ENCODE measurements at regions not wholly inside any gene's neighbourhood (a gene's known extent, or its start where the extent isn't known, plus 50 kb on each side); places are given as distances from the start of the nearest gene placed in this dataset.

GRCh38 chr1:74895411-74895810, 162.5 kb downstream of the TYW3 start:
- Mint-ChIP-seq H3K4me3 (no peak overlapping the region), H3K27ac (no peak overlapping the region), H3K27me3 (no peaks in the 10 kb centered on the region), H3K4me1 (ENCODE audit: low read depth) (no peaks in the 10 kb centered on the region), H3K36me3 (ENCODE audit: low read depth) (no peaks in the 10 kb centered on the region), H3K9me3 (peaks cover 3% of the 10 kb centered on the region)
- Histone ChIP-seq H3K4me1 (ENCODE audit: insufficient read depth, low read length) (no peaks in the 10 kb centered on the region), H3K27ac (ENCODE audit: low read depth in 1 of 2, low read length in 2 of 2) (no peak overlapping the region), H3K36me3 (ENCODE audit: insufficient read depth, low read length) (no peaks in the 10 kb centered on the region), H3K4me3 (ENCODE audit: low read length) (no peak overlapping the region), H3K9me3 (ENCODE audit: control insufficient read depth in 1 of 2, insufficient read depth in 1 of 2, low read length in 2 of 2) (peaks cover 0 to 5% of the 10 kb centered on the region in 2 experiments), H3K27me3 (ENCODE audit: control insufficient read depth in 1 of 2, insufficient read depth in 2 of 2, low read length in 2 of 2) (no peaks in the 10 kb centered on the region)
- CTCF ChIA-PET = no interaction called here
- TF ChIP-seq, protein P1, sequence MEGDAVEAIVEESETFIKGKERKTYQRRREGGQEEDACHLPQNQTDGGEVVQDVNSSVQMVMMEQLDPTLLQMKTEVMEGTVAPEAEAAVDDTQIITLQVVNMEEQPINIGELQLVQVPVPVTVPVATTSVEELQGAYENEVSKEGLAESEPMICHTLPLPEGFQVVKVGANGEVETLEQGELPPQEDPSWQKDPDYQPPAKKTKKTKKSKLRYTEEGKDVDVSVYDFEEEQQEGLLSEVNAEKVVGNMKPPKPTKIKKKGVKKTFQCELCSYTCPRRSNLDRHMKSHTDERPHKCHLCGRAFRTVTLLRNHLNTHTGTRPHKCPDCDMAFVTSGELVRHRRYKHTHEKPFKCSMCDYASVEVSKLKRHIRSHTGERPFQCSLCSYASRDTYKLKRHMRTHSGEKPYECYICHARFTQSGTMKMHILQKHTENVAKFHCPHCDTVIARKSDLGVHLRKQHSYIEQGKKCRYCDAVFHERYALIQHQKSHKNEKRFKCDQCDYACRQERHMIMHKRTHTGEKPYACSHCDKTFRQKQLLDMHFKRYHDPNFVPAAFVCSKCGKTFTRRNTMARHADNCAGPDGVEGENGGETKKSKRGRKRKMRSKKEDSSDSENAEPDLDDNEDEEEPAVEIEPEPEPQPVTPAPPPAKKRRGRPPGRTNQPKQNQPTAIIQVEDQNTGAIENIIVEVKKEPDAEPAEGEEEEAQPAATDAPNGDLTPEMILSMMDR (IDR thresholded peaks at IDR 0.05) = no peak
- DNase-seq = no peak
- intact Hi-C loops (cut with DNase I, micrococcal nuclease) = no loop called here
- POLR2A ChIA-PET = no interaction called here
- ATAC-seq (ENCODE audit: poor library complexity) = no peak

- Histone ChIP-seq H3K9me3 (ENCODE audit: control insufficient read depth in 1 of 2, insufficient read depth in 1 of 2, low read length in 2 of 2) (no peaks in the 10 kb centered on the region), H3K27ac (ENCODE audit: low read depth in 1 of 2, low read length in 2 of 2) (no peak overlapping the region), H3K27me3 (ENCODE audit: control insufficient read depth in 1 of 2, insufficient read depth in 2 of 2, low read length in 2 of 2) (no peaks in the 10 kb centered on the region), H3K4me1 (ENCODE audit: insufficient read depth, low read length) (no peaks in the 10 kb centered on the region), H3K36me3 (ENCODE audit: insufficient read depth, low read length) (no peaks in the 10 kb centered on the region), H3K4me3 (ENCODE audit: low read length) (no peak overlapping the region)
- Mint-ChIP-seq H3K9me3 (peaks cover 10% of the 10 kb centered on the region), H3K4me3 (no peak overlapping the region), H3K4me1 (ENCODE audit: low read depth) (no peaks in the 10 kb centered on the region), H3K36me3 (ENCODE audit: low read depth) (no peaks in the 10 kb centered on the region), H3K27me3 (no peaks in the 10 kb centered on the region), H3K27ac (no peak overlapping the region)
- intact Hi-C loops (cut with DNase I, micrococcal nuclease) = no loop called here
- TF ChIP-seq, protein P1 (IDR thresholded peaks at IDR 0.05) = no peak
- DNase-seq (no peak), ATAC-seq (ENCODE audit: poor library complexity) (no peak)
- CTCF ChIA-PET = no interaction called here
- POLR2A ChIA-PET = no interaction called here
These were observed 175.2 kb downstream of the TYW3 start for GRCh38 chr1:74908131-74908530.

DNA sequence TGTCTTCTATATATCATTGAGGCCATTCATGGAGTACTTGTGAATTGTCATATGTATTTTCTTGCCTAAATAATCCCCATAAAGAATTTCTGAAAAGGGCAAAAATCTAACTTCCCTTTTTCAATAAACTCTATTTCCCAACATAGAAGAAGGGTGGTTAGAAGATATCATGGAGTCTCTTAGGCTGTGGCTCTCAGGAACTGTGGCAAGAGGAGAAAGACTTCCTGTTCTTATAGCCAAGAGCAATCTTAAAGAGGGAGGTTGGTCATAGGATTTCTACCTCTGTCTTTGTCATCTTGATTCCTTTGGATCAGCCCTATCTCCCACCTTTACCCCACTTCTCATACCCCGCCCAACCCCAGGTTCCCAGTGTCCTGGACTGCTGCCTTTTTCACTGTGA, 175.8 kb downstream of the TYW3 start:
- H3K4me1 ChIP-seq (ENCODE audit: insufficient read depth, low read length) = no peaks in the 10 kb centered on the region
- no peak for DNase-seq
- TF ChIP-seq, protein P1 (IDR thresholded peaks at IDR 0.05) = no peak
- intact Hi-C loops (cut with DNase I, micrococcal nuclease) = no loop called here
- ChIA-PET POLR2A (no interaction called here), CTCF (no interaction called here)
- no peaks in the 10 kb centered on the region for H3K9me3 ChIP-seq (ENCODE audit: control insufficient read depth in 1 of 2, insufficient read depth in 1 of 2, low read length in 2 of 2)
- Mint-ChIP-seq H3K36me3 (ENCODE audit: low read depth) (no peaks in the 10 kb centered on the region), H3K4me3 (no peak overlapping the region), H3K27me3 (no peaks in the 10 kb centered on the region), H3K4me1 (ENCODE audit: low read depth) (no peaks in the 10 kb centered on the region), H3K27ac (no peak overlapping the region), H3K9me3 (peaks cover 10% of the 10 kb centered on the region)
- no peak overlapping the region for H3K27ac ChIP-seq (ENCODE audit: low read depth in 1 of 2, low read length in 2 of 2)
- ATAC-seq (ENCODE audit: poor library complexity) = no peak
- H3K4me3 ChIP-seq (ENCODE audit: low read length) = no peak overlapping the region
- H3K36me3 ChIP-seq (ENCODE audit: insufficient read depth, low read length) = no peaks in the 10 kb centered on the region
- H3K27me3 ChIP-seq (ENCODE audit: control insufficient read depth in 1 of 2, insufficient read depth in 2 of 2, low read length in 2 of 2) = no peaks in the 10 kb centered on the region
